Heart right ventricle (tissue), 16 donors: ENCODE measurements at regions not wholly inside any gene's neighbourhood (a gene's known extent, or its start where the extent isn't known, plus 50 kb on each side); places are given as distances from the start of the nearest gene placed in this dataset.

ENCODE experiments used
- ATAC-seq, 8 donors: fragments of 200-7000 bp; cut with Tn5 transposase; one replicate each; pipeline ENCODE4 v1.9.1; 2020; ENCODE audit warnings: mild to moderate bottlenecking in 8 of 8, moderate library complexity in 8 of 8, moderate number of reproducible peaks in 1 of 8
- DNase-seq, 2 donors: peaks; one replicate each; pipeline ENCODE4 v3.0.0-alpha.2; 2020
- H3K27ac ChIP-seq, 10 donors: fragments of 200-600 bp; sonication (generic) in 2 of 10; one replicate each; pipeline versions ENCODE4 v1.5.0 to v1.8.0; 2020 to 2022; ENCODE audit warnings: mild to moderate bottlenecking in 3 of 10
- H3K27me3 ChIP-seq, 7 donors: fragments of 200-600 bp; one replicate each; pipeline ENCODE4 v1.8.0; 2021 to 2022; ENCODE audit warnings: mild to moderate bottlenecking in 2 of 7
- H3K36me3 ChIP-seq, 9 donors: fragments of 200-600 bp; sonication (generic) in 1 of 9; one replicate each; pipeline versions ENCODE4 v1.5.0 to v1.8.0; 2020 to 2022; ENCODE audit warnings: mild to moderate bottlenecking in 2 of 9
- H3K4me1 ChIP-seq, 9 donors: fragments of 200-600 bp; sonication (generic) in 1 of 9; one replicate each; pipeline versions ENCODE4 v1.5.0 to v1.8.0; 2020 to 2022; ENCODE audit warnings: mild to moderate bottlenecking in 4 of 9
- H3K4me3 ChIP-seq, 10 donors: fragments of 200-600 bp; sonication (generic) in 2 of 10; one replicate each; pipeline versions ENCODE4 v1.5.0 to v1.8.0; 2020 to 2022; ENCODE audit warnings: mild to moderate bottlenecking in 7 of 10, moderate library complexity in 2 of 10
- H3K9me3 ChIP-seq, 11 donors: fragments of 200-600 bp in 10 of 11; sonication (generic) in 2 of 11; one replicate each; pipeline versions ENCODE4 v1.5.0 to v1.8.0; 2013 to 2022; ENCODE audit warnings: mild to moderate bottlenecking in 2 of 11, control low read depth in 1 of 11, moderate library complexity in 1 of 11
- CTCF ChIP-seq, 9 donors: fragments of 200-600 bp; sonication (generic) in 2 of 9; IDR thresholded peaks; one replicate each; pipeline versions ENCODE4 v1.5.0 to v1.8.0; 2021 to 2022; ENCODE audit warnings: antibody characterized with exemption in 9 of 9, mild to moderate bottlenecking in 5 of 9, moderate library complexity in 1 of 9
- WGBS, 2 donors: extraction: QIAGEN DNeasy Blood & Tissue Kit; methylation state at CpG; one replicate each; pipeline ENCODE4 v1.1.7; 2013; ENCODE audit warnings: inconsistent platforms in 1 of 2; 5-methylcytosine and 5-hydroxymethylcytosine counted together
- intact Hi-C, 10 donors: fragments of 100-400 bp; cut with DNase I; formaldehyde crosslinking; loops; one replicate each; pipeline versions ENCODE4 v1.11.1 to v1.14.2; 2022
- donor health status: Arrhythmogenic right ventricular cardiomyopathy.
- donor health status: ischemic (EF 13 %, LVEDD 7.1; RV severe dilation, severe dysfunction).
- donor health status: healthy with polysubstance abuse.
- donor health status: DM: no; HTN: yes; CAD: no.
- donor health status: DM: no; HTN: no; CAD: no.
- donor health status: ischemic (EF 25% LVEDD 6.9; RV normal size, moderate dysfunction).
- donor health status: ischemic (EF 25% LVEDD 5.7; RV mildly dilated, moderate dysfunction).
- donor health status: healthy.
- donor health status: DM: yes; HTN: yes; CAD: no.
- donor health status: Ischemic cardiomyopathy.
- donor health status: ischemic (EF 35%, LVEDD 5.7; RV mildly dilated, moderate dysfunction).
- donor health status: nonischemic (EF 11% LVEDD 7.7; RV severe dilation, severe dysfunction).
- donor health status: DM: yes; HTN: yes; CAD: no.
- donor health status: PGD.
- donor health status: ischemic (EF 29% LVEDD 5.4; RV normal size, mild dysfunction).
- donor health status: nonischemic (EF 23%, LVEDD 6.1; RV moderate dilation, normal function).

GRCh38 chr16:86986809-86987487 lies 330.2 kb downstream of the C16orf95 start:
- Histone ChIP-seq H3K9me3 (no peaks in the 10 kb centered on the region), H3K36me3 (no peaks in the 10 kb centered on the region), H3K27me3 (peaks cover 0 to under 1% (median 0%) of the 10 kb centered on the region in 7 donors), H3K4me3 (no peak overlapping the region), H3K4me1 (peaks cover 0 to 18% (median 4%) of the 10 kb centered on the region in 9 donors), H3K27ac (no peak overlapping the region)
- intact Hi-C loops: loop anchor here in 2 of 10 donors (5.0 to 10.0 kb wide), 2 partner anchors 120 to 122 kb away; no protein-coding TSS in a partner anchor
- no peak for ATAC-seq
- no peak for TF ChIP-seq CTCF (IDR thresholded peaks at IDR 0.05)
- WGBS, 2 donors: 84 to 88% methylated on average over 18 of the region's 18 CpGs
- no peak for DNase-seq

GRCh38 chr16:86987746-86988670 lies 329.2 kb downstream of the C16orf95 start:
- no peak overlapping the region for H3K27ac ChIP-seq
- intact Hi-C loops: loop anchor here in 2 of 10 donors (5.0 to 10.0 kb wide), 2 partner anchors 121 to 123 kb away; no protein-coding TSS in a partner anchor

GRCh38 chr16:86988920-86989696 lies 328.1 kb downstream of the C16orf95 start:
- no peak for ATAC-seq
- no peak overlapping the region for H3K4me3 ChIP-seq
- no peak overlapping the region for H3K27ac ChIP-seq
- DNase-seq: no peak
- no peaks in the 10 kb centered on the region for H3K9me3 ChIP-seq
- 85 to 88% methylated on average over 25 of the region's 25 CpGs for WGBS, 2 donors
- intact Hi-C loops: loop anchor here in 2 of 10 donors (5.0 to 10.0 kb wide), 2 partner anchors 122 to 124 kb away; no protein-coding TSS in a partner anchor
- no peak for TF ChIP-seq CTCF (IDR thresholded peaks at IDR 0.05)
- H3K27me3 ChIP-seq: peaks cover 0 to 13% (median 0%) of the 10 kb centered on the region in 7 donors
- H3K4me1 ChIP-seq: peaks cover 0 to 18% (median 4%) of the 10 kb centered on the region in 9 donors
- no peaks in the 10 kb centered on the region for H3K36me3 ChIP-seq

More at GRCh38 chr16:86987746-86988670, 329.2 kb downstream of the C16orf95 start:
- WGBS, 2 donors: 66 to 76% methylated on average over 31 of the region's 31 CpGs
- Histone ChIP-seq H3K9me3 (no peaks in the 10 kb centered on the region), H3K36me3 (no peaks in the 10 kb centered on the region), H3K4me1 (peaks cover 0 to 18% (median 4%) of the 10 kb centered on the region in 9 donors), H3K27me3 (peaks cover 0 to 6% (median 0%) of the 10 kb centered on the region in 7 donors), H3K4me3 (no peak overlapping the region)
- no peak for TF ChIP-seq CTCF (IDR thresholded peaks at IDR 0.05)
- peak; percentile 4 to 44 (median 15) for ATAC-seq
- DNase-seq: no peak
